IMR-90 (cell line): ENCODE measurements at regions not wholly inside any gene's neighbourhood (a gene's known extent, or its start where the extent isn't known, plus 50 kb on each side); places are given as distances from the start of the nearest gene placed in this dataset.

ENCODE experiments used
- ATAC-seq: fragments of 200-7000 bp; cut with Tn5 transposase; 2 replicates; pipeline ENCODE4 v1.9.1; 2020; ENCODE audit warnings: low read depth, mild to moderate bottlenecking, moderate library complexity
- BruUV-seq: library from RNA; stranded (reverse); fragments of 400-500 nt; replicated peaks from 2 replicates; lab custom pipeline; 2021; lab: Mats Ljungman, UMichigan
- CTCF ChIA-PET: fragments of 300-600 bp; formaldehyde crosslinking; extraction: SDS; loops from one replicate; lab custom pipeline; 2021; ENCODE audit warnings: antibody characterized with exemption; lab: Yijun Ruan, JAX
- POLR2A ChIA-PET: fragments of 300-600 bp; sonication (Branson Sonifier 250); formaldehyde crosslinking; loops from one replicate; lab custom pipeline; 2022; ENCODE audit warnings: antibody characterized with exemption; ENCODE audit not compliant: unreplicated experiment; lab: Charles Lee
- DNase-seq: peaks from one replicate; pipeline ENCODE4 v3.0.0; 2013
- H2AFZ ChIP-seq: replicated peaks from 2 replicates; pipeline ENCODE3; 2013; ENCODE audit warnings: low read length, mild to moderate bottlenecking; ENCODE audit not compliant: poor library complexity
- H2AK5ac ChIP-seq: 2 replicates; pipeline ENCODE4 v1.6.1; 2013; ENCODE audit warnings: low read depth, low read length, inconsistent platforms
- H2AK9ac ChIP-seq: replicated peaks from 2 replicates; pipeline ENCODE3; 2013; ENCODE audit warnings: mild to moderate bottlenecking, low read depth, low read length, moderate library complexity; ENCODE audit not compliant: poor library complexity
- H2BK120ac ChIP-seq: 2 replicates; pipeline ENCODE4 v1.6.1; 2013; ENCODE audit warnings: low read depth, low read length, inconsistent platforms
- H2BK15ac ChIP-seq: 3 replicates; pipeline ENCODE4 v1.6.1; 2013; ENCODE audit warnings: low read depth, low read length, inconsistent platforms
- H2BK20ac ChIP-seq: 2 replicates; pipeline ENCODE4 v1.6.1; 2013; ENCODE audit warnings: low read depth, mild to moderate bottlenecking, inconsistent platforms, low read length, moderate library complexity
- H2BK5ac ChIP-seq: 2 replicates; pipeline ENCODE4 v1.6.1; 2013; ENCODE audit warnings: mild to moderate bottlenecking, low read depth, low read length, inconsistent platforms; ENCODE audit not compliant: poor library complexity, severe bottlenecking
- H3K14ac ChIP-seq: replicated peaks from 2 replicates; pipeline ENCODE4 v1.6.1; 2013; ENCODE audit warnings: low read depth, low read length, inconsistent platforms
- H3K18ac ChIP-seq: 2 replicates; pipeline ENCODE4 v1.6.1; 2013; ENCODE audit warnings: low read depth, low read length, control low read depth
- H3K23ac ChIP-seq: 2 replicates; pipeline ENCODE4 v1.6.1; 2013; ENCODE audit warnings: low read depth, low read length, inconsistent platforms
- H3K27ac ChIP-seq: 2 replicates; pipeline ENCODE4 v1.5.1; 2013; ENCODE audit warnings: mild to moderate bottlenecking, control low read depth, low read length; ENCODE audit not compliant: insufficient read depth
- H3K27me3 ChIP-seq: 2 replicates; pipeline ENCODE4 v1.6.1; 2013; ENCODE audit warnings: low read length; ENCODE audit not compliant: control insufficient read depth, insufficient read depth
- H3K36me3 ChIP-seq: 2 replicates; pipeline ENCODE4 v1.6.1; 2013; ENCODE audit warnings: low read length, mixed read lengths; ENCODE audit not compliant: control insufficient read depth, insufficient read depth
- H3K4ac ChIP-seq: 2 replicates; pipeline ENCODE4 v1.6.1; 2013; ENCODE audit warnings: low read depth, low read length, inconsistent platforms
- H3K4me1 ChIP-seq: 2 replicates; pipeline ENCODE4 v1.6.1; 2013; ENCODE audit warnings: low read length, mixed read lengths; ENCODE audit not compliant: control insufficient read depth, insufficient read depth
- H3K4me2 ChIP-seq: 2 replicates; pipeline ENCODE4 v1.6.1; 2013; ENCODE audit warnings: low read depth, mild to moderate bottlenecking, control low read depth, low read length, moderate library complexity
- H3K4me3 ChIP-seq: 2 replicates; pipeline ENCODE4 v1.5.1; 2013; ENCODE audit warnings: low read depth, mild to moderate bottlenecking, control low read depth, low read length, moderate library complexity; ENCODE audit not compliant: insufficient read depth
- H3K56ac ChIP-seq: 2 replicates; pipeline ENCODE4 v1.6.1; 2013; ENCODE audit warnings: low read length, inconsistent platforms; ENCODE audit not compliant: insufficient read depth; ENCODE audit errors: extremely low read depth
- H3K79me1 ChIP-seq, 2 experiments: 2 replicates each; pipeline ENCODE4 v1.6.1; 2013; ENCODE audit warnings: low read length in 2 of 2, inconsistent platforms in 1 of 2, low read depth in 1 of 2
- H3K9ac ChIP-seq: 2 replicates; pipeline ENCODE4 v1.6.1; 2013; ENCODE audit warnings: low read depth, low read length, control low read depth
- H3K9me1 ChIP-seq: 2 replicates; pipeline ENCODE4 v1.6.1; 2013; ENCODE audit warnings: low read length, inconsistent platforms; ENCODE audit not compliant: insufficient read depth
- H3K9me3 ChIP-seq: 2 replicates; pipeline ENCODE4 v1.6.1; 2013; ENCODE audit warnings: low read length; ENCODE audit not compliant: control insufficient read depth, insufficient read depth
- H4K20me1 ChIP-seq: 2 replicates; pipeline ENCODE4 v1.6.1; 2013; ENCODE audit warnings: low read length, inconsistent platforms; ENCODE audit not compliant: insufficient read depth
- H4K5ac ChIP-seq: 2 replicates; pipeline ENCODE4 v1.6.1; 2013; ENCODE audit warnings: mild to moderate bottlenecking, low read depth, low read length, control low read depth
- H4K8ac ChIP-seq, 2 experiments: 2 replicates each; pipeline ENCODE4 v1.6.1; 2013; ENCODE audit warnings: low read depth in 2 of 2, low read length in 2 of 2, control low read depth in 1 of 2, inconsistent platforms in 1 of 2
- H4K91ac ChIP-seq: 2 replicates; pipeline ENCODE4 v1.6.1; 2013; ENCODE audit warnings: low read depth, low read length, inconsistent platforms; ENCODE audit not compliant: insufficient read depth
- BHLHE40 ChIP-seq: fragments of 150-350 bp; IDR thresholded peaks from 2 replicates; pipeline ENCODE4 v1.6.1; 2016; ENCODE audit warnings: mild to moderate bottlenecking, low read depth, low read length
- MAZ ChIP-seq: IDR thresholded peaks from 2 replicates; pipeline ENCODE4 v1.6.1; 2012; ENCODE audit warnings: low read depth, mild to moderate bottlenecking, low read length, improper control_type of control experiment, moderate library complexity, borderline replicate concordance
- dilution Hi-C: fragments of 300-500 bp; cut with HindIII; formaldehyde crosslinking; loops from one replicate; pipeline ENCODE4 v1.14.3; 2018; ENCODE audit warnings: low sequenced_read_pairs; ENCODE audit not compliant: unreplicated experiment
- in situ Hi-C: fragments of 300-500 bp; cut with MboI; formaldehyde crosslinking; loops from 3 replicates; pipeline ENCODE4 v1.14.3; 2019; ENCODE audit warnings: low sequenced_read_pairs, inconsistent platforms, mixed read lengths
- intact Hi-C: fragments of 100-400 bp; cut with micrococcal nuclease; formaldehyde crosslinking; loops from 2 replicates; pipeline ENCODE4 v1.10.0; 2022
- TF ChIP-seq, protein P1 (sequence below): fragments of 150-350 bp; IDR thresholded peaks from 2 replicates; pipeline ENCODE4 v1.6.1; 2017; ENCODE audit warnings: mild to moderate bottlenecking, antibody characterized with exemption, low read length, low read depth
- TF ChIP-seq, protein P2 (sequence below): conservative IDR thresholded peaks from 2 replicates; pipeline ENCODE4 v1.5.1; 2012; ENCODE audit warnings: mild to moderate bottlenecking, low read depth, low read length, improper control_type of control experiment

DNA sequence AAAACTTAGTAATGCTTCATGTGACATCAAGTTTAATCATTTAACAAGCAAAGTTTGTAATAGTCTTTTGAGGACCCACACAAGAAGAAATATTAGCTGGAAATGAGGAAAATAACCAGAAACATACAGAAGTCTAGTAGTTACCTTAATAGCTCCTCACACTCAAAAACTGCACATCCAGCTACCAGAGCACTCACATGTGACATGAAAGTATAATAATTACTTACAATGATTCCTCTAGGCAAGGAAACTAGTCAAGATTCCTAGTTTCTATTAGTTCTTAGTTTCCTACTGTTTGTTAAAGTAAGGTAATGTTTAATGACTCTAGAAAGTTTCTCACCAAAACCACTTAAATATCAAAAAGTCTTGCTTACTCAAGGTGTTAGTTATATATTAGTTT, 335.8 kb downstream of the RAD51AP2 start:
- H3K18ac ChIP-seq: no peak overlapping the region
- H3K79me1 ChIP-seq: no peaks in the 10 kb centered on the region
- no peak overlapping the region for H2AK9ac ChIP-seq
- no peak overlapping the region for H2BK120ac ChIP-seq
- H2AFZ ChIP-seq: no peak overlapping the region
- no peak overlapping the region for H4K91ac ChIP-seq
- no peak overlapping the region for H3K14ac ChIP-seq
- ATAC-seq (no peak), DNase-seq (no peak)
- H2BK5ac ChIP-seq: no peak overlapping the region
- H4K20me1 ChIP-seq: no peaks in the 10 kb centered on the region
- no peaks in the 10 kb centered on the region for H3K27me3 ChIP-seq
- H3K36me3 ChIP-seq: no peaks in the 10 kb centered on the region
- H3K4me3 ChIP-seq: no peak overlapping the region
- POLR2A ChIA-PET: no interaction called here
- no peak overlapping the region for H2BK15ac ChIP-seq
- no peak overlapping the region for H3K4ac ChIP-seq
- no peaks in the 10 kb centered on the region for H3K9me1 ChIP-seq
- TF ChIP-seq, protein P1, sequence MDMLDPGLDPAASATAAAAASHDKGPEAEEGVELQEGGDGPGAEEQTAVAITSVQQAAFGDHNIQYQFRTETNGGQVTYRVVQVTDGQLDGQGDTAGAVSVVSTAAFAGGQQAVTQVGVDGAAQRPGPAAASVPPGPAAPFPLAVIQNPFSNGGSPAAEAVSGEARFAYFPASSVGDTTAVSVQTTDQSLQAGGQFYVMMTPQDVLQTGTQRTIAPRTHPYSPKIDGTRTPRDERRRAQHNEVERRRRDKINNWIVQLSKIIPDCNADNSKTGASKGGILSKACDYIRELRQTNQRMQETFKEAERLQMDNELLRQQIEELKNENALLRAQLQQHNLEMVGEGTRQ: no peak
- TF ChIP-seq, protein P2, sequence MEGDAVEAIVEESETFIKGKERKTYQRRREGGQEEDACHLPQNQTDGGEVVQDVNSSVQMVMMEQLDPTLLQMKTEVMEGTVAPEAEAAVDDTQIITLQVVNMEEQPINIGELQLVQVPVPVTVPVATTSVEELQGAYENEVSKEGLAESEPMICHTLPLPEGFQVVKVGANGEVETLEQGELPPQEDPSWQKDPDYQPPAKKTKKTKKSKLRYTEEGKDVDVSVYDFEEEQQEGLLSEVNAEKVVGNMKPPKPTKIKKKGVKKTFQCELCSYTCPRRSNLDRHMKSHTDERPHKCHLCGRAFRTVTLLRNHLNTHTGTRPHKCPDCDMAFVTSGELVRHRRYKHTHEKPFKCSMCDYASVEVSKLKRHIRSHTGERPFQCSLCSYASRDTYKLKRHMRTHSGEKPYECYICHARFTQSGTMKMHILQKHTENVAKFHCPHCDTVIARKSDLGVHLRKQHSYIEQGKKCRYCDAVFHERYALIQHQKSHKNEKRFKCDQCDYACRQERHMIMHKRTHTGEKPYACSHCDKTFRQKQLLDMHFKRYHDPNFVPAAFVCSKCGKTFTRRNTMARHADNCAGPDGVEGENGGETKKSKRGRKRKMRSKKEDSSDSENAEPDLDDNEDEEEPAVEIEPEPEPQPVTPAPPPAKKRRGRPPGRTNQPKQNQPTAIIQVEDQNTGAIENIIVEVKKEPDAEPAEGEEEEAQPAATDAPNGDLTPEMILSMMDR: no peak
- TF ChIP-seq BHLHE40 (no peak), MAZ (no peak)
- H3K27ac ChIP-seq: no peak overlapping the region
- in situ Hi-C loops (no loop called here), dilution Hi-C loops (no loop called here), intact Hi-C loops (no loop called here)
- H3K4me1 ChIP-seq: no peaks in the 10 kb centered on the region
- H2AK5ac ChIP-seq: no peak overlapping the region
- no peak overlapping the region for H3K56ac ChIP-seq
- no peak overlapping the region for H4K8ac ChIP-seq
- H3K9me3 ChIP-seq: no peaks in the 10 kb centered on the region
- CTCF ChIA-PET: no interaction called here
- H3K23ac ChIP-seq: no peak overlapping the region
- BruUV-seq: no TSS peak
- H4K5ac ChIP-seq: no peak overlapping the region
- no peak overlapping the region for H2BK20ac ChIP-seq
- H3K4me2 ChIP-seq: no peak overlapping the region
- no peak overlapping the region for H3K9ac ChIP-seq
